Retina (tissue), 1 donor: ENCODE measurements at regions not wholly inside any gene's neighbourhood (a gene's known extent, or its start where the extent isn't known, plus 50 kb on each side); places are given as distances from the start of the nearest gene placed in this dataset.
A peak's percentile ranks its signal among the peaks of the same experiment; 100 is the strongest.

Source experiments
- DNase-seq: peaks from one replicate; pipeline ENCODE4 v3.0.0-alpha.2; 2016

DNA sequence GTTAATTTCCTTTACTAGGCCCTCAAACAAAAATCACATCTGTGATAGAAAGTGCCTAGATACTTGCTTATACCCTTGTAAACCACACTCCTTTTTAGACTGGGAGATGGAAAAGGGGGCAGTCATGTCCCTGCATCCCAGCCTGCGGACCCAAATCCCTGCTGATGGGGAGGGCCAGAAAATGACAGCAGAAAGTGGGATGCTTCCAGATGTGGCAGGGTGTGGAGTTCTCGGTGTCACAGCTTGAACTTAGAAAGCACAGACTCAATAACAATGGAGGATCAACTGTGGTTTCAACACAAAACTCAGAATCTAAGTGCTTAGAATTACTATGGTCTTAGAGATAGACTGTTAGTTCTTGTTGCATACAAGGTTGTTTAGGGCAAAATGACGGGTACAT is 95.6 kb upstream of the F3 start:
- DNase-seq = no peak

DNA sequence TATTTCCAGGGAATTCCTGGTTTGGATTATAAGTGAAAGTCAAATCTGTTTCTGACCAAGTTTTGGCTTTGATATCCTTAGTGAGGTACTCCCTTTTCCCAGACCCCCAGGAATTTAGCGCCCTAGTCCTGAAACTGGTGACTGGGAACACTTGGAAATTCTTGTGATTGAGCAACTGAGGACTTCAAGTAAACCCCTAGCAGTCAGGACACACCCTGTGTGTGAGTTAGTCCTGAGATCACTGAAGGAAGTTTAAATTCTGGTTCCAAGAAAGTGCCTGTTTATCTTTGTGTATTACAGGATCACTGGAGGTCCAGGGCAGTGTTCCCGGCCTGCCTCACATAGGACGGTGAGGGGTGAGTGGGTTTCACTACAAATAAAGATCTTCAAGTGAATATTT is 95.1 kb upstream of the F3 start:
- no peak for DNase-seq

DNA sequence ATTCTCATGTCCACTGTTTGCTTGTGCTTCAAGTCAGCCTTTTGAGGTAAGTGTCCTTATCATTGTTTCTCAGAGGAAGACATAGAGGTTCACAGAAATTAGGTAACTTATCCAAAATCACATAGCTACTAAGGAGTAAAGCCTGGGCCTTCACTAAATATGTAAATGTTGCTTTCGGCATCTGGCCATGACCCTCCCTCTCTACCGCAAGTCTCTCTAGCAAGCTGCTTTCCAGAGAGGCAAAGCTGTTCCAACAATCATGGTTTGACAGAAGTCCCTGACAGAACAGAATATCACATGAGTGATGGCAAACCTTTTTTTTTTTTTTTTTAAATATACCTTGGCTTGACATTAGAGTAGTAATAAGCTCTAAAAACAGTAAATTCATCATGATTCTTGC is 94.5 kb upstream of the F3 start:
- DNase-seq = no peak

DNA sequence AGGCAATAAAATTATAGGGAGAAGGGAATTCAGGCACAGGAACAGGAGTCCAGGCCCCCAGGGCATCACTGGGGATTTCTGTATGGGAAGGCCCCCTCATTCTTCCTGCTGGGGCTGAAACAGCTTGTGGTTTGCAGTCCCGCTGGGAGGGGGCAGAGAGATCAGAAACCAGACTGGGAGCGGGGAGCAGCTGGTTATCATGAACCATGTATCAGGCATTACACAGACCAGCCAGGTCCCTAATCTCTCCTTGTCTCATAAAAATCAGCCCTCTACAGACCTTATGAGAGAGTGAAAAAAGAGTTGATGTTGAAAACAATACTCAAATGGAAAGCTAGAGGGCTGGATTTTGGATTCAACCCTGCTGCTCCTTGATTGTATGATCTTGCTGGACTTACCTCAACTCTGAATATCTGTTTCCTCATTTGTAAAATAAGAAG is 93.4 kb upstream of the F3 start:
- no peak for DNase-seq

DNA sequence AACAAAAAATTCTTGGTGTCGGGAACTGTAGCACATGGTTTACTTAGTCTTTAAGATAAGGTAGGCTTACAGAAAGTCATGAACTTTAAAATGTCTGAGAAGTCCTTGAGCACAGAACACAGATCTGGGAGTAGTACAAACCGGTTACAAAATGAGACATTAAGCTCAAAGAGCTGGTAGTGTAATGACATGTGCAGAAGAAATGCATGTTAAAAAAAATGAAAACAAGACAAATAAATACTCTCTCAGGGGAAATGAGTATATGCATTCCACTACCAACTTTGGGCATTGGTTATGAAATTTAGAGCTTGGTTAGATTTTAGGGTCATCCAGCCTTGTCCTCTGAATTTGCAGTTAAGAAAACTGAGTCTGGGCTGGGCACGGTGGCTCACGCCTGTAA is 91.5 kb upstream of the F3 start:
- DNase-seq = no peak

DNA sequence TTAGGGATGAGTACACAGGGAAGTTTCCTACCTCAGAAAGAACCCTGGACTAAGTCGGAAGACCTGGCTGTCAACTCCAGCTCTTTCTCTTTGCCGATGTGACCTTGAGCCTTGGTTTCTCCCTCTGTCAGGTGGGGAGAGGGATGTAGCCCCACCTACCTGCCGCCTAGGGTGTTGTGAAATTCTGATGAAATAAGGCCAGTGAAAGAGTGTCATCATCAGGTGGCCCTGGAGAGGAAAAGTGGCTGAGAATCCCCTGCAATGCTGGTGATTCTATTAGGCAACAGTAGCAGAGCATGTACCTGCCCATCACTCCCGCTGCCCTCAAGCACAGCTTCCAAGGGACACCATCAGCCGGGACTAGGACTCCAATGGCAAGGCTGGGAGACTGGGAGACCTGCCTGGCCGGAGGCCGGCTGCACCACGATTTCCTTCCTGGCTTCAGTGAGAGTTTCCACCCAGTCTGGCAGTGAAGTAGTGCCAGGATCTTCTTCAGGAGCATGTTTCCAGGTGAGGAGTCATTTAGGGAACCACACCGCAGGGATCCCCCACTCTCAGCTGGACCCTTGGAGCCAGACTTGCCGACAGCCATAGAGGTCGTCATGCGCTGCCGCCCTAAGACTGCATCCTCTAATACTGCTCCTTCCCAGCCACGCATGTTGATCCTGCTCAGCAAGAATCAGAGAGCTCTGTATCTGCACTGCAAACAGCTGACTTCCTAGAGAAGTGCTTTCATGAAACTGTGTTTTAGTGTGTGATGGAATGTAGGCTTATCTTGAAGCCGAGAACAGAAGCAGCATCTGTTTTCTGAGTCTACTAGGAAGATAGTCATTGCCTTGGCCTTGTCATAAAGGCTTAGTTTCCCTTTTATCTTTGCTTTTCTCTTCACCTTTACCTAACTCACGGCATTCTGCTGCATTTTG is 88.0 kb upstream of the F3 start:
- DNase-seq = no peak

DNA sequence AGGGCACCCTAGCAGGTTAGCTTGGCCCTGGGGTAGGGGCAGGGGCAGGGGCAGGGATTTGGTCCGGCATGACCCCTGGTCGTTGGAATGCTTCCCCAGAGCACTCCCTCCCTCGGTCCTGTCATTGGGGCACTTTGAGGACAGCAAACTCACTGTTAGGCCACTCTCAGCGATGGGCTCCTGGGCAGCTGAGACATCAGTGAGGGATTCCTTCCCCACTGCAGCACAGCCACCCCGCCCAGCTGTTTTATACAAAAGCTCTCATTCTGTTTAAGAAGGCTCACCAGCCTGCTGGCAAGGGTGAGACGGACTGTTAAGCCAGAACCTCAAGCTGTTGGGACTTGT is 86.9 kb upstream of the F3 start:
- DNase-seq = no peak

DNA sequence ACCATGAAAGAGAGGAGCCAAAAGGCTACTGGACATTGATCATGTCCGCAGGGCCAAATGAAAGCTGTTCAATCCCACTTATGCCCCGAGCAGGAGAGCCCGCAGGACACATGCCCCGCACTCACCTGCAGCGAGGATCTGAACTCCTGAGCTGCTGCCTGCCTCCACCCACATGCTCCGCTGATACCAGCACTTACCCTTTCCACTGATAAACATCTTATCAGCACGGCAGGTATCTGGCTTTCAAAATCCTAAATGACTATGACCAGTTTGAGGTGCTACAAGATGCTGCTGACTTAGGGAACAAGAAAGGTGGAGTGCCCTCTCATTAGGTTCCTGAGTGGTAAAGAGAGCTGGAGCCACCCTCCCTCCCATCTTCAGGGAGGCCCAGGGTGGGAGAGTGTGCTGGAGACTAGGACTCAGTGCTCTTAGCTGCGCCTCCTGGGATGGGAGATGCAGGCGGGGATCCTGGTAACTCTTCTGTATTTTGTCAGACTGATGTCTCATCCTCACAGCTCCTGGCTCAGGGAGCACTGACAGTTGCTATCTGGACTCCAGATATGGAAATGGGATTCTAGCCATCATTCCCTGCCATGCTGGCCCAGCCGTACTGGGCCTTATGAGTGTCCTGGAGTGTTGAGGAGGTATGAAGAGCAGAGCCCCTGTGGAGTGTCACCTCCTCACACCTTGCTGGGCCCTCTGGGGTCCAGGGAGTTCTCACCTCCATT is 86.4 kb upstream of the F3 start:
- no peak for DNase-seq

DNA sequence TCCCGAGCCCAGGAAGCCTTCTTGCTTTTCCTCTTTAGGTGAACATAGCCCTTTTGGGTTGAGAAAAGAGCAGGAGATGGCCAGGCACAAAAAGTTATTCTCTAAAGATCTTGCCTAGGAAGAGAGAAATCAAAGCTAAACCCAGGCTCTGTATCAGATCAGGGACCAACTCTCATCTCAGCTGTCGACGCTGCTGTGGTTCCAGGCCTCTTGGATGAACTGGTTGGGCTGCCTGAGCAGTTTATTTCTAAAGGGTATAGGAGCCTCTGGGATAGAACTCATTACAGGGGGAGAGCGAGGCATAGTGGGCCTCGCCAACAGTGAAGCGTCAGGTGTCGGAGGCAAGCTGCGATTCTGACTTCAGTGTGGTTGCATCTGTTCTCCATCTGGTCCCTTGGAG is 82.6 kb upstream of the F3 start:
- no peak for DNase-seq

DNA sequence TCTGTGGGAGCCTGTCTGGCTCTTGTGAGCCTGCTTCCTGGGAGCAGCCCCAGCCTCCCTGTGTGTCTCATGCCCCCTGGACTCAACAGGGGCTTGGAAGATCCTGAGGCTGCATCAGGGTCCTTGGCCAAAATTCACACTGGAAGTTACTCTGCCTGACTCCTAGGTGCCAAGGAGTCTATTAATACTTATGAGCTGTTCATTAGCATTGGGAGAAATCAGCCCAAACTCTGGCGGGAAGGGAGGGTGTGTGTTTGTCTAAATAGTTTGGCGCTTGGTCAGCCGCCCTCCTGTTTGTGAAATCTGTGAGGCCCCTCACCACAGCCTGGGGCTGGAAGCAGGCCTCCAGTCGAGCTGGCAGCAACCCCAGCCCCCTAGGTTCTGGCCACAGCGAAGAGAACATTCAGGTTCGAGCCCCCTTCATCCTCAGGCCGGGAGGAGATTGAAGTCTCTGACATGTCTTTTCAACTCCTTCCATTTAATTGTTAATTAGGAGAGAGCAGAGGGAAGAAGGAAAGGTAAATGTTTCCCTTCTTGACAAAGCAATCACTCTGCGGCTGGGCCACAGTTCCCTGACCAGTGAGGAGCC is 82.1 kb upstream of the F3 start:
- DNase-seq = no peak

DNA sequence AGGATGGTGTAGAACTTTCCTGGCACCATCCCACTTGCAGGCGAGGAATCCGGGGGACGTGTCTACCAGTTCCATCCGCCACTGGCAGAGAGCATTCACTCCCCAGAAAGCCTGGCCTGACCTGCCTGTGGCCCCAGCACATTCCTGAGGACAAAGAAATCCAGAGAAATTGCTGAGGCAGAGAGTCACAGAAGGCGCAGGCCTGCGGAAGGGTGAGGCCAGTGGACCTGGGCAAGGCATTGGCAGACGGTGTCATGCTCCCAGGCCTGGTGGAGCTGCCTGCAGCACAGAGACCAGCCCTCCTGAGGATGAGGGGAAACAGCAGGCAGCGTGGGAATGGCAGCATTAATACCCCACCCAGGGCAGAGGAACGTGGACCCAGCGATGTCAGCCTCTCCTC is 81.2 kb upstream of the F3 start:
- DNase-seq = peak; percentile 29

DNA sequence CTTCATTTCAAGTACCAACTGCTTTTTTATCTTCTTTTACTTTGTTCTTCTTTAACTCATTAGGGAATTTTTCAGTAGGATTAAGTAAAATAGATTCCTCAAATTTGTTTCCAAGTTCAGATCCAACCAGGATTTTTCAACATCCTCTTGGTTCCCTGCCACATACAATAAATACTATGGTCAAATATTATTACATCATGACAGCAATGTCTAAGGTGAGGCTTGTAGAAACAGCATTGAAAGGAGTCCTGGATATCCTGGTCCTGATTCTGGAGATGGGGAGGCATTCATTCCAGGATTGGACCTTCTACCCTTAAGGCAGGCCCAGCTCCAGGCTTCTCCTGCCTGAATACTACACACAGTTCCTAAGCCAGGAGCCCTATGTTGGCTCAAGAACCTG is 80.2 kb upstream of the F3 start:
- no peak for DNase-seq

DNA sequence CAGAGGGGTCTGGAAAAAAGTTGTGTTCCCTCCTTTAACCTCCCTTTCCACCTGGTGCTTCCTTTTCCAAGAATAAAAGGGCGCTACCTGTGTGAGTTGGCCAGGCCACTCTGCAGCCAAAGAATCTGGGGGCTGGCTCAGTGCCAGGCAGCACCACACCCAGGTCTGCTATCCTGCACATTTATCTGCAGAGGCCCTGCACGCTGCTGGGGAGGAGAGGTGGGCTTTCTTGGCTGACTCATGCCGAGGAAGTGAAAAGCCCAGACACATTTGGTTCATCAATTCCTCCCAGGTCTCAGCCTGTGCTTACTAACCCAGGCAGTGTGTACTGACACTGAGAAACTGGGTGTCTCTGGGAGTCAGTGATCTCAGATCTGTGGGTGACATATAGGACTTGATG is 79.8 kb upstream of the F3 start:
- no peak for DNase-seq

DNA sequence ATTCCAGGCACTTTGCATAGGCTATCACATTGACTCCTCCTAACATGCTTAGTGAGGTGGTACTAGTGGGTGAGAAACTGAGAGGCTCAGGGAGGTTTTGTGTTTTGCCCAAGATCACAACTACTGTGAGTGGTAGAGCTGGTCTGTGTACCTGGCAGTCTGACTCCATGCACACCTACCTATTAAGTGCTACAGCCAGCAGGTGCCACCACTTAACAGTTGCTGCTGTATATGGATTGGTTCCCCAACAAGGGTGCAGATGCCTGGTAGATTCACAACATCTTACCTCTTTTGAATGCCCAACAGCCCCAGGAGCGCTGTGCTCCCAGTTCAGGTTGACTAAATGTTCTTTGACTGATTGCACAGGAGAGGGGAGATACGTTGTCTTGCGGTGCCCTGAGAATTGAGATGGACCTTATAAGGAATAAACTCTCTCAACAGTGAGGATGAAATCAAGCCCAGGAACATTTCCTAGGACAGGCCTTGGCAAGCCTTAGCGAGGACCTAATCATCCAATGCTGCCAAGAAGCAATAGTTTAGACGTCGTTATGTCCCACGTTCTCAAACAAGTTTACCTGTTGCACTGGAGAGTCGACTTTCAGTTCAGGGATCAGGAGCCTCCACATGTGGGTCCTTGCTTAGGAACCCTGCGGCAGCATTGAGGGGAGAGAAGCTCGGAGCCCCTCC is 78.9 kb upstream of the F3 start:
- no peak for DNase-seq

DNA sequence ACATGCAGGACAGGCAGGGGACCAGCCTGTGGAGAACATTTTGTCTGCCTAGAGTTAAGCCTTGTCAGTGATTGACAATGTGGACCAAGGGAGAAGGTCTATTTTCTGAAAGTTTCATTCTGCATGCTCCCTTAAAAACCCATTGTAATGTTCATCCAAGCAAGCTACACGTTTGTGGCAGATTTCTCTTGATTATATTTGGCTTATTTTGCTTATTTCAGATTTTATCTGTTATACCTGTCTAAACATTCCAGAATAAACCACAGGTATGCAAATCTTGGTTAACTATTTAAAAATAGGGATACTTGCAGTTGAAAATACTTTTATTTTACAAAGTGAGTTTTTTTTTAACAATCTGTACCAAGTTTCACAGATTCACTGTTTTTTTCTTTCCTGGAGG is 78.2 kb upstream of the F3 start:
- no peak for DNase-seq

DNA sequence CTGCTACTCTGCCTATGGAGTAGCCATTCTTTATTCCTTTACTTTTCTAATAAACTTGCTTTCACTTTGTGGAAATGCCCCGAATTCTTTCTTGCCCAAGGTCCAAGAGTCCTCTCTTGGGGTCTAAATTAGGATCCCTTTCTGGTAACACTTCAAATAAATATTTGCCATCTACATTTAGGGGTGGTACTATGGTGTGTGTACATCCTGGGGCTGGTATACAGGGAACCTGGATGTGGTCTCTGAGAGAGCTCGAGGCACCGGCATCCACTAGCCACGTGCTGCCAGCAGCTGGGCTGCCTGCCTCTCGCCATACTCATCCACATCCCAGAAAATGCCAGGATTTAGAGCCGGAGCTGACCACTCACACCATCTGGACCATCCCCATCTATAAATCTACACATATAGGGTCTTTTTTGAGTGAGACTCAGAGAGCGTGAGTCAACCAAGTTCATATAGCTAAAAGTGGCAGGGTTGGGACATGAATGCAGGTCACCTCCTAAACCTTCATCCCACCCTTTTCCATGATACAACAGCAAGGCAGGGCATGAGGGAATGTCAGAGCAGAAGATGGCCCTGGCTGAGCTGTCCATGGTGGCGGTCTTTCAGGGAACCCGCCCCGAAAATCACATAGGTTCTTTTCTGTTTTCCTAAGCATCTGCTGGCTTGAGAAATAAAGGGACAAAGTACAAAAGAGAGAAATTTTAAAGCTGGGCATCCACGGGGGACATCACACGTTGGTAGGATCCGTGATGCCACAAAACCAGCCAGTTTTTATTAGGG is 76.6 kb upstream of the F3 start:
- DNase-seq = no peak

DNA sequence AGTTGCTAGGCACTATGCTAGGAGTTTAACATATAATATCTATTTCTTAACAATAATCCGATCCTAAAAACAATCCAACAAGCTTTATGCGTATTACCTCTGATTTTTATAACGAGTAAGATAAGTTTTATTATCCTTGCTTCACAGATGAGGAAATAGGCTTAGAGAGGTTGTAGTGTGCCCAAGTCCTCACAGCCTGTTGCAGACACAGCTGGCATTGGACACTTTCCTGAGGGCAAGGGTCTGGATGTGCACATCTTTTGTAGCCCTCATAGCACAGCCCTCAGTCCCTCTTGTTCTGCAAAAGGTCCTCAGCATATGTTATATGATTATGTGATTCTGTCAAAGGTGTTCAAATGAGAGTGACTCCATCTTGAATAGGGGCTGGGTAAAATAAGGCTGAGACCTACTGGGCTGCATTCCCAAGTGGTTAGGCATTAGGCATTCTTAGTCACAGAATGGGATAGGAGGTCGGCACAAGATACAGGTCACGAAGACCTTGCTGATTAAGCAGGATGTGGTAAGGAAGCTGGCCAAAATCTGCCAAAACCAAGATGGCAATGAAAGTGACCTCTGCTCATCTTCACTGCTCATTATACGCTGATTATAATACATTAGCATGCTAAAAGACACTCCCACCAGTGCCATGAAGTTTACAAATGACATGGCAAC is 75.7 kb upstream of the F3 start:
- no peak for DNase-seq

DNA sequence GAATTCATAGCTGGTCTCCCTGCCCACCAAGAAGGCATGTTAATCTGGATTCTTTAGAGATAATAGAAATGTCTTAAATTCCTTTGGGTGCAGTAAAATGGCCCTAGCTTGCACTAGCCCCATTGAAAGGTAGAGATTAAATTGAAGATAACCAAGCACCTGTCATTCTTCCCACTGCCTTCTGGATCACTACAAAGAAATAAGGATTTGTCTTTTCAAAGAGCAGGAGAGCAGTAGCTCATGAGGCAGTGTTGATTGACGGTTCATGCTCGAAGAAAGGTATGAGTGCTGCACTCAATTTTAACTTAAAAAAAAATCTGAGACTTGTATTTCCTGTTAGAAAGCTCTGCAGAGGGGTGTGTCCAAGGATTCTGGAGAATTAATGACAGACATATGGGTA is 74.9 kb upstream of the F3 start:
- DNase-seq = no peak

DNA sequence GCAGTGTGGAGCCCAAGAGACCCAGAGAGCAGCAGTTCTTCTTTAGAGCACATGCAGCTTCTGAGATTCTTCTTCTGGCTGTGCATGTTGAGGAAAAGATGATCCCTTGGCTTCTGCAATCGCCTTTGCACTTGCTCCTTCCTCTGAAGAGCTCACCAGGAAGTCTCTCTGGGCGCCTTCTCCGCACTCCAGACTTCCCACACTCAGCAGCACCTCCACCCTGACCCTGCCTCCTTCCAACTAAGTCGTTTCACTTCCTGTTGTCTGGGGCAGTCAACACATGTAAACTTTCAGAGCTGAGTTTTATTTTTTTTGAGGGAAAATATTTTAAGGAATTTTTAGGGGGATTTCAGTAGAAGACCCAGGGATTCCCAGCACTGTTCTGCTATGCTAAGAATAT is 73.4 kb upstream of the F3 start:
- DNase-seq = no peak

DNA sequence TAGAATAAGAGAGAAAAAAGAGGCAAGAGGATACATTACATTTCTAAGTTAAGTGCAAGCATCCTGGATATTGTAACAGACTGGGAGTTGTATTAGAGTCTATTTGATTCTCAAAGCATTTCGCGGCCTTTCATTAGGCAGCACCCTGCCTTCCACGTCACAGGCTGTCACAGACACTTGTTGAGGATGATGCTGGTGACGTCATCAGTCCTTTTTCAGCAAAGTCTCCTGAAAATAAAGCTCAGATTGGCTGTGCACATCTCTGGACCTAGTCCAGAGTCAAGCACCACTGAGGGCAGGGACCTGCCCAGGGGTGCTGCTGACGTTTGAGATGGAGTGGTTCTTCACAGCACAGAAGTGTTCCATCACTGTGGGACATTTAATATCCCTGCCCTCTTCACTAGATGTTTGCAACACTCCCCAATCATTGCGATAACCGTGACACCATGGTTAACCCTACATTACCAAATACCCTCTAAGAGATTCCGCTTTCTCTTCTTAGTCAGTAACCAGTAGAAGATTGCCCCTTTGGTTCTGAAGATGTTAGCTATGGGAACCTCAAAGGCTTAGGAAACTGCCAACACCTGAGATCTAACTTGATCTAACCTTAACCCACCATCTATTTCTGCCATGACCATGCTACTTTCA is 72.7 kb upstream of the F3 start:
- DNase-seq = no peak

DNA sequence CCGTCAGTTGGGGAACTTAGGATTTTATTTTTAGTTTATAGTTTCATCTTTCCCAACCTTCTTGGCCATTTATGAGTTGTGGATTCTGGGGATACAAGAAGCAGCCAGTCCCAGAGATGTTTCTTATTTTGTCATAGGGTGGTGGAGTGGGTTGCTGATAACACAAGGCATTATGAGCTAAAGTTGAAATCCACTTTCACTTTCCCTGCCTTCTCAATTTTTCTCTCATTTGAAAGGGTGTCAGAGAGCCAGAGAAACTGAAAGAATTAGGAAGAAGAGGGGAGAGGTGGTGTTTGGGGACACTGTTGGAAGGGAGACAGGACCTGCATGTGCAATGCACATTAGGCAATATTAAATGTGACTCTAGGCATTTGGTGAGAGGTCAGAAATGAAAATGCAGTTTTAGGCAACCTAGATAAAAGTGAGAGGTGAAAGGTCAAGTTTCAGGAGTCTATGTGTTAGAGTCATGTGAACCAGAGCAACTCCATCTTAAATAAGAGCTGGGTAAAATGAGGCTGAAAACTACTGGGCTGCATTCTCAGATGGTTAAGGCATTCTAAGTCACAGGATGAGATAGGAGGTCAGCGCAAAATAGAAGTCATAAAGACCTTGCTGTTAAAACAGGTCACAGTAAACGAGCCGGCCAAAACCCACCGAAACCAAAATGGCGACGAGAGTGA is 71.1 kb upstream of the F3 start:
- no peak for DNase-seq
